ENCODE measurements at regions not wholly inside any gene's neighbourhood (a gene's known extent, or its start where the extent isn't known, plus 50 kb on each side); places are given as distances from the start of the nearest gene placed in this dataset.

- TF ChIP-seq CTCF (IDR thresholded peaks at IDR 0.05; ENCODE audit: unreplicated experiment) = no peak
- BruUV-seq (replicated peaks) = no TSS peak
- Mint-ChIP-seq H3K9me3 (ENCODE audit: unreplicated experiment) (peaks cover 7% of the 10 kb centered on the region), H3K27me3 (ENCODE audit: insufficient read depth, unreplicated experiment) (peaks cover 19% of the 10 kb centered on the region), H3K27ac (ENCODE audit: low read depth, unreplicated experiment) (no peak overlapping the region), H3K4me3 (ENCODE audit: unreplicated experiment) (no peak overlapping the region), H3K36me3 (ENCODE audit: insufficient read depth, unreplicated experiment) (no peaks in the 10 kb centered on the region), H3K4me1 (ENCODE audit: insufficient read depth, unreplicated experiment) (peaks cover 5% of the 10 kb centered on the region)
- CTCF ChIA-PET = no interaction called here
- intact Hi-C loops (cut with micrococcal nuclease) = no loop called here
- POLR2A ChIA-PET = no interaction called here
- DNase-seq (ENCODE audit: unreplicated experiment) = no peak
Measured at GRCh38 chr5:16000056-16000455, 179.5 kb downstream of the MARCHF11 start.

- intact Hi-C loops (cut with micrococcal nuclease) = loop anchor here (1.0 to 5.0 kb wide), 7 partner anchors 187 to 993 kb away; no protein-coding TSS in a partner anchor
- ChIA-PET POLR2A (no interaction called here), CTCF (interaction anchor here (0.6 to 4.8 kb wide), 37 partner anchors 8 to 1943 kb away, joined by 3 to 67 read pairs (median 4); no protein-coding TSS in a partner anchor)
- no peak overlapping the region for H3K4me3 Mint-ChIP-seq (ENCODE audit: unreplicated experiment)
- no peaks in the 10 kb centered on the region for H3K36me3 Mint-ChIP-seq (ENCODE audit: insufficient read depth, unreplicated experiment)
- peak; percentile 56 for DNase-seq (ENCODE audit: unreplicated experiment)
- H3K27ac Mint-ChIP-seq (ENCODE audit: low read depth, unreplicated experiment) = no peak overlapping the region
- peak; percentile 52 for TF ChIP-seq CTCF (IDR thresholded peaks at IDR 0.05; ENCODE audit: unreplicated experiment)
- H3K9me3 Mint-ChIP-seq (ENCODE audit: unreplicated experiment) = peaks cover 18% of the 10 kb centered on the region
- BruUV-seq (replicated peaks) = no TSS peak
- H3K27me3 Mint-ChIP-seq (ENCODE audit: insufficient read depth, unreplicated experiment) = peaks cover 15% of the 10 kb centered on the region
- H3K4me1 Mint-ChIP-seq (ENCODE audit: insufficient read depth, unreplicated experiment) = peaks cover 11% of the 10 kb centered on the region
Measured at GRCh38 chr5:15995341-15996052, 184.1 kb downstream of the MARCHF11 start.

- no peak overlapping the region for H3K27ac Mint-ChIP-seq (ENCODE audit: low read depth, unreplicated experiment)
- no TSS peak for BruUV-seq (replicated peaks)
- H3K9me3 Mint-ChIP-seq (ENCODE audit: unreplicated experiment) = peaks cover 18% of the 10 kb centered on the region
- intact Hi-C loops (cut with micrococcal nuclease) = loop anchor here (2.0 to 5.0 kb wide), 2 partner anchors 157 to 803 kb away; no protein-coding TSS in a partner anchor
- peak; percentile 3 for DNase-seq (ENCODE audit: unreplicated experiment)
- H3K4me3 Mint-ChIP-seq (ENCODE audit: unreplicated experiment) = no peak overlapping the region
- H3K27me3 Mint-ChIP-seq (ENCODE audit: insufficient read depth, unreplicated experiment) = no peaks in the 10 kb centered on the region
- ChIA-PET CTCF (interaction anchor here (0.6 to 4.8 kb wide), 27 partner anchors 9 to 1308 kb away, joined by 3 to 67 read pairs (median 4); no protein-coding TSS in a partner anchor), POLR2A (interaction anchor here (1.1 to 1.3 kb wide), 2 partner anchors 16 to 80 kb away, joined by 3 to 4 read pairs; no protein-coding TSS in a partner anchor)
- TF ChIP-seq CTCF (IDR thresholded peaks at IDR 0.05; ENCODE audit: unreplicated experiment) = no peak
- peaks cover 11% of the 10 kb centered on the region for H3K4me1 Mint-ChIP-seq (ENCODE audit: insufficient read depth, unreplicated experiment)
- H3K36me3 Mint-ChIP-seq (ENCODE audit: insufficient read depth, unreplicated experiment) = no peaks in the 10 kb centered on the region
Measured at GRCh38 chr5:15993919-15994318, 185.7 kb downstream of the MARCHF11 start.

GRCh38 chr5:15993334-15993733, 186.3 kb downstream of the MARCHF11 start:
- peak overlapping the region; percentile 12 for H3K4me3 Mint-ChIP-seq (ENCODE audit: unreplicated experiment)
- H3K4me1 Mint-ChIP-seq (ENCODE audit: insufficient read depth, unreplicated experiment) = peaks cover 11% of the 10 kb centered on the region
- H3K9me3 Mint-ChIP-seq (ENCODE audit: unreplicated experiment) = peaks cover 18% of the 10 kb centered on the region
- intact Hi-C loops (cut with micrococcal nuclease) = loop anchor here (5.0 kb wide), 1 partner anchor 156 kb away; no protein-coding TSS in a partner anchor
- ChIA-PET CTCF (interaction anchor here (0.6 to 4.8 kb wide), 19 partner anchors 10 to 1308 kb away, joined by 3 to 67 read pairs (median 3); no protein-coding TSS in a partner anchor), POLR2A (interaction anchor here (0.8 to 1.3 kb wide), 3 partner anchors 15 to 201 kb away, joined by 3 to 4 read pairs (median 4); no protein-coding TSS in a partner anchor)
- peak overlapping the region; percentile 88 for H3K27ac Mint-ChIP-seq (ENCODE audit: low read depth, unreplicated experiment)
- BruUV-seq (replicated peaks) = no TSS peak
- TF ChIP-seq CTCF (IDR thresholded peaks at IDR 0.05; ENCODE audit: unreplicated experiment) = no peak
- H3K27me3 Mint-ChIP-seq (ENCODE audit: insufficient read depth, unreplicated experiment) = no peaks in the 10 kb centered on the region
- no peaks in the 10 kb centered on the region for H3K36me3 Mint-ChIP-seq (ENCODE audit: insufficient read depth, unreplicated experiment)
- peak; percentile 69 for DNase-seq (ENCODE audit: unreplicated experiment)

All from MCF 10A (cell line).